CD4-positive, alpha-beta T cell treated with Interleukin-12 subunit alpha and Interleukin-12 subunit beta, for 1 hour (primary cell): ENCODE measurements at regions not wholly inside any gene's neighbourhood (a gene's known extent, or its start where the extent isn't known, plus 50 kb on each side); places are given as distances from the start of the nearest gene placed in this dataset.

Source experiments
- DNase-seq: peaks from one replicate; pipeline ENCODE4 v3.0.0-alpha.2; 2020

DNA sequence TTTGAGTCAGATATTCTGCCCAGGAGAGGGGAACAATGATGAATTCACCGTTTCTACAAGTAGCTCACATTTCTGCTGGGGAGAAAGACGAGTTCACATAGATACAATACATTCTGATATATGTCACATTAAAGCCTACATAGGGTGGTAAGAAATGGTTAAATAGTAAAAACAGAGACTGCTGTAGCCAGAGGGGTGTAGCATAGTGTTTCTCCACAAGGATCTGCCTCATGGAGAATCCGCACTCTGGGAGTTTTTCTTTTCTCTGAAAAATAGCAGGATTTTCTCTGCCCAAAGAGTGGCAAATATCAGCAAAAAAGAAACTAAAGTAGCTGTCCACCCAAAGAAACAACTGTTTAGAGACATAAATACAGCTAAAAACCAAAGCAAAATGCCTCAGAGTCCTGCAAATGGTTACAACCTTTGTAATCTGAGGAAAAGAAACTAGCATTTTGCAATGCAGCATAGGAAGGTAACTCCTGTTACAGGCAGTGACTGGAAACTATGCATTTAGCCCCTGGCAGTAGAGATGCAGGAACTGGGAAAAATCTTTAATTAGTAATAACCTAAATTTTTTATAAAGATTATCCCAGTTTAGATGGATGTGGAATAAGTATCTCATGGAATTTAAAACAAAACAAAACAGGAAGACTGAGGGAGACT lies 1126.7 kb upstream of the ADGRL2 start:
- no peak for DNase-seq

DNA sequence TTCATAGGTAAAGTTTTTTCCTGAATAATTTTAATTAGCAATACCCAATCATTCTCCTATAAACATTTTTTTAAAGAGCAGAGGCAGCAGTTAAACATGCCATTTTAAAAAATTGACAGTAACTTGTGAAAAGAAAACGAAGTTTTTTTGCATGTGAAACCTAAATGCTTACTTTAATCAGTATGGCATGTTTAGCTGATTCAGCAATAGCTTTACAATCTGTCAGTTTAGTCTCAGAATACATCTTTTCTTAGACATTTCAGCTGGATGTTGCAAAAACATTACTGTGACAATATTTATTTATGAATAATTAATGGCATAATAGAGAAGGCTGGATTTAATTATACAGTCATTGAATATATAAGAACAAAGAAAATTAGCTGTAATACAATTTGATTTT lies 1132.4 kb upstream of the ADGRL2 start:
- DNase-seq: no peak

GRCh38 chr1:80666073-80666472 lies 1134.7 kb upstream of the ADGRL2 start:
- no peak for DNase-seq

DNA sequence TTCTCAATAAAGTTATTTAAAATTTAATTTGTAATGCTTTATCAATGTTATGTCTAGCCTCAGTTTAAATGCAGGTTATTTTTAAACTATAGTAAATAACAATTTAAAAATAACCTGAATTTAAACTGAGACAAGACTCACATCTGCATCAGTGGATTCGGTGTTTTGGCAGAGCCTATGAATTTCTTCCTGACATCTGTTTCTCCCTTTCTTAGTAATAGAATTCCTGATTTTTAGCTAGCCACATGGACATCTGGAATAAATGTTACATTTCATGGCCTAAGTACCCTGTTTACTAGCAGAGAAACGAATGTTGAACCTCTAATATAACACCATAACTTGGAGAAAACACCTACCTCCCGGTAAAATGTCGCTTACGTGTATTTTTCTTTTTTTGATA lies 1141.6 kb upstream of the ADGRL2 start:
- no peak for DNase-seq

- DNase-seq: no peak
Measured at GRCh38 chr1:80657707-80658106, 1143.0 kb upstream of the ADGRL2 start.

- no peak for DNase-seq
Measured at GRCh38 chr1:80657044-80657643, 1143.6 kb upstream of the ADGRL2 start.

DNA sequence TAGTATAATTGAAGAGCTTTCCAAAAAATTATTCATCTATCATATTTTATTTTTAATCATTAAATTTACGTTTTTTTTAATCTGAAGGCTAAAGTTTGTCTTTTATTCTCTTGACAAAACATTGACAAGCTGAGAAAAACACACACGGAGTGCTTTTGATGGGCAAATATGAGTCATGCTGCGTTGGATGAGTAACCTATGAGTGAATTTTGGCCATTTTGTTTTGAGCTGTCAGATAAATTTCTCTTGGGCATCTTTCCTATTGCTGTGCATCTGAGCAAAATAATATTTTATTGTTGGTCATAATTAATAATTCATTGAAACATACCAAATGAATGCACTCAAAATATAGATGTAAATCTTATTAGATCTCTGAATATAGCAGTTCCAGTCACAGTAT lies 1144.1 kb upstream of the ADGRL2 start:
- no peak for DNase-seq

DNA sequence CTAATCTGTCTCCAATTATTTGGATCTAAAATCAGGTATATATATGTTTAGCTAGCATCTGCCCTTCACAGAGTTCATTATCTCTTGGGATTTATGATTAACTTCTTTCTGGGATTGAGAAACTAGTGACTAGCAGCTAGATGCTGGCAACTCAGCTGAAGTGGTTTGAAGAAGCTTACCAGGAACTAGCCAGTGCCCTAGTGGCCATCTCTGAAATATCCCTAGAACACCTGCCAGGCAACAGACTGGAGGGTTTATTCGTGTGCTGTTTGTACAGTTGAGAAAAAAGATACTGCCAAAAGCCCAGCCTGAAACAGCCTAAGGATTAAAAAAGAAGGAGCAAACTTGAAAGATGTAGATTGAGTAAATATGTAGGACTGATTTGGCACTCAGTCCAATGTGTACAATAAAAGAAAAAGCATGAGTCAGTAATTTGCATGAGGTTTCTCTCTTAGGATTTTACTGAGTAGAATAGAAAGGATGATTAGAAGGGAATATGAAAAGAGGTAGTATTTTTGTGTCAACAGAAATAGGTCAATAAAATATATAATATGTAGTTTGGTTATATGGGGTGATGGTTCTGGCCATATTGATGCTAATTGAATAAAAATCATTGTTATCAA lies 1144.6 kb upstream of the ADGRL2 start:
- DNase-seq: no peak

DNA sequence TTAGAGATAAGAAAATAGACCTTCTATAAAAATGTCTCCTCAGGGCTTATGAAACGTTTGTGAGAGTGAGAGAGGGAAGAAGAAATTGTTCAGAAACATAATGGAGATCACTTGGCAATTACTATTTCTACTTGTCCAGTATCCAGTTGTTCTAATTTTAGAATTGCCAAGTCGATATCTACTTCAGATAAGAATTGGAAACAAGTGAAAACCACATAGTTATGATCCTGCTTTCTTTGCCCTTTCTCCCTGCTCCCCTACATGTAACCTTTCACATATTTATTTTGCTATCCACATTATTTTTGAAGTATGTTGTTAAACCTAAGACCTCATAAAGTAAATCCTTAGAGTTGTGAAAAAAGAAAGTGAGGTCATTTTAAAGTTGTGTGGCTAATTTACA lies 1154.7 kb upstream of the ADGRL2 start:
- DNase-seq: no peak

- no peak for DNase-seq
Measured at GRCh38 chr1:80645621-80646020, 1155.1 kb upstream of the ADGRL2 start.

GRCh38 chr1:80640978-80641377 lies 1159.8 kb upstream of the ADGRL2 start:
- DNase-seq: no peak

DNA sequence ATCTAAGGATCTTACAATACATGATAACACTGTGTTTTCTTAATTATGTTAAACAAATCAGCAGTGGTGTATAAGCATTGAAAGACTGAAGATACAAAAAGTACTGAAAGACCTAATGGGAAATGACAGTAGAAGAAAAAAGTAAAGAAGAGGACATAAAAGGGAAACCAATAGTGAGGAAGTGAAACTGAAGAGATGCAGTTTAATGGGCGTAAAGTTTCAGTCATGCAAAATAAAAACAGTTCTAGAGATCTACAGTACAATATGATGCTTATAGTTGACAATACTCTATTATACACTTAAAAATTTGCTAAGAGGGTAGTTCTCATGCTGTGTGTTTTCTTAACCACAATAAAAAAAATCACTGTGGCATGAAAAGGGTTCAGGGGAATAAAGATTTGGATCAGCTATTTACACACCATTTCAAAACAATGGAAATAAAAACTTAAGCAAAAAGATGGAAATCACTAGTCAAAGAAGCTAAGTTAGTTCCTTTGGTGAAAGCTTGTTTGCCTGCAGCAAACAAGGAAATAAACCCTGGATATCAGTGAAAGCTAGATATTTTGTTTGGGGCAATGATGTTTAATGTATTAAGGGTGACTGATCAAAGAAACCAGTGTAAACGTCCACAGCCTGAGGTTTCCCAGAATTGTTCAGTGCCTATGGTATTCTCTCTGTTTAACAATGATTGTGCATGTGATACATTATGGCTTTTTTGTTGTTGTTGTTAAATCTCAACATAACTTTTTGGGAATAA lies 1160.8 kb upstream of the ADGRL2 start:
- DNase-seq: no peak

DNA sequence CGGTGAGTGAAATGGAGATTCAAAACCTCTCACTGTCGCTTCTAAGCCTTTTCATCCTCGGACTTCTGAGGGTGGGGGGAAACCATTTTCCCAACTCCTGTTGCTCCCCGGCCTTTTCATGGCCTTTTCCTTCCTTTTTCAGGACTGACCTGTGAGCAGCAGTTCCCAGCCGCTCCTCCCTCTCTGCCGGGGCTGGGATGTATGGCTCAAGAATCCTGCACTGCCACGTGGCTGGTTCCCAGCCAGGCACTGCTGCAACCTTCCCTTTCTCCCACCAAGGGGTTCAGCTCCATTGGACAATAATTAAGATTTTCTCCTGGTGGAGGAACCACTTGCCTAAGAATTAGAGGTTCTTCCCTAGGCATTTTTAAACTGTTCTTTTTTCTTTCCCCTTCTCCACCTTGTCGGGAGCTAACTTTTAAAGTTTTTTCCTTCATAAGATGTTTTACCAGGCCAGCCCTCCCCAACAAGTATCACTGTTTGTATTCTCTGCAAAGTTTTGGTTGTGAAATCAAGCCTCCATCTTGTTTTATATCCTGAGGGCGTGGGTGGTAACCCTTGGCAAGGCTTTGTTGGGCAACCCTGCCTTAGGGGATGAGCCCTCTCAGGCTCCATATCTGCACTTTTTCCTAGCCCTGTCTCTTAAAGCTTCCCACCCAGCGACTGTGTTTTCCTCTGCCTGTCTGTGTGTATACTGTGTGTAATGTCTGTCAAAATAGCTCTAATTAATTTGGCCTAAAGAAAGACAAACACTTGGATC lies 1166.6 kb upstream of the ADGRL2 start:
- DNase-seq: no peak

GRCh38 chr1:80632284-80632683 lies 1168.5 kb upstream of the ADGRL2 start:
- DNase-seq: no peak

DNA sequence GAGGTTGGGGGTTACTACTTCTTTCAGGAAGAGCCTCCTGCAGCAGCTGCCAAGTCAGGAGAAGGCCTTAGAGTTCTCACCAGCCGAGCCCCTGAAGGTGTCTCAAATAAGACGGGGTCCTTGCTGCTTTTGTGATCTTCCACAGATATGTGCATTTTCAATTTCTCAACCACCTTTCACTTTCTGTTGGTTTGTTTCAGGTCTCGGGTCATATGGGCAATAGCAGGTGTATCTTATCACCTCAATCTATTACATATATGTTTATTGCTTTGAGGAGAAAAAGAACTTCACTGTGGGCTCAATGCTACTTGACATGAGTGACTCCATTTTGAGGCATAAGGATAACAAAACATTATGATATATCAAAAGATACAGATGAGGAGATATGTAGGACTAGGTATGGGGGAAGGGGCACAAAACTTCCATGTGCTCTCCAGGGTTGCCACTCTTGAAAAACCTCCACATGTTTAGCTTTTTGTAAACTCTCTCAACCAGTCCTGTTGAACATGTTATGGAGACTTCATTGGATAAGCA lies 1171.4 kb upstream of the ADGRL2 start:
- no peak for DNase-seq

GRCh38 chr1:80624682-80625081 lies 1176.1 kb upstream of the ADGRL2 start:
- no peak for DNase-seq

GRCh38 chr1:80607064-80607463 lies 1193.7 kb upstream of the ADGRL2 start:
- DNase-seq: no peak

DNA sequence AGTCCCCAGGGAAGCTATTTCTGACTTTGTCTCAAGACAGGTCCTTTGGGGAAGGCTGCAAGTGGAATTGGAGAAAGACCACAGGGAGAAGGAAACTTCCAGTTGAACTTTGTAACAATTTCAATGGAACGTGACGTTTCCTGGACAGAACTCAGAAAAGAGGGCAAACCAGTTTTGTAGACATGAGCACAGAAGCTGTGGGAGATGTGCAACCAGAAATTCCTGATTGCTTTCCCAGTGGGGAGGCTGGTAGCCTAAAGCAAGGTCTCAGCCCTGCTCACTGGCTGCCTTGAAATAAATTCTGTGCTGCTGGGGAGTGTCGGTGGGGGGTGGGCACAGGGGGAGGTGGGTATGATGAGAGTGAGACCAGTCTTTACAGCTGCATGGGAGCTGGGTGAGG lies 1206.7 kb upstream of the ADGRL2 start:
- DNase-seq: no peak

DNA sequence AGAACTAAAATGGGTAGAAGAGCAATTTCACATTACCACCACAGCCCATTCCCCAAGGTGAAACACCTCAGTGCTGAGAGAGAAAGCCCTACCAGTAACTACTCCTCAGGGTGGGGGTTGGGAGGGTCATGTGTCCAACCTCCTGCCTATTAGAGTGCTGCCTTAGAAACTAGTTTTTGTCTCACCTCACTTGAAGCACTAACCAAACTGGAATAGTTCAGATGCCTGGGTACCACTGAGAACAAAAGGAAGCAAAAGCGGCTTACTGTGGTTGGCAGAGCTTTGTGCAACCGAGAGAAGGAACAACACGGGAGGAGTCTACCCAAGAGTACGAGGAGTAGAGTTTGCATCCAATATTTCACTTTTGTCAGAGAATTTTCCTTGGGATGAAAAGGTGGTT lies 1207.5 kb upstream of the ADGRL2 start:
- DNase-seq: no peak

DNA sequence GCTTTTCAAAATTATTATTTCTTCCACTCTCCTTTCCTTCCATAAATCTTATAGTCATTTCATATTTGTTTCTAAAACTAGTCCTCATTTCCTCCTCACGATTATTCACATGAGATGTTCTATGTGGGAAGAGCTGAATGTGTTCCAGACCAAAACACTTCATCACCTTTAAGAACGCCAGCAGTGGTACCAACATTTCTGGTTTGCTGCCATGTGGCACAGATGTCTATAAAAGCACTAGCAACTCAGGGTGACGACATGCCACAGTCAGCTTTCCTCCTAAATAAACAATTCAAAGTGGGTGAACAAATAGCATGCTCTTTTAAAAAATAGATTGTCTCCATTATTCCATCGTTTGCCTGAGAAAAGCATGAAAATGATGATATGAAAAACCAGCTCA lies 1217.8 kb upstream of the ADGRL2 start:
- no peak for DNase-seq

GRCh38 chr1:80579055-80579454 lies 1221.7 kb upstream of the ADGRL2 start:
- DNase-seq: no peak

GRCh38 chr1:80566867-80567266 lies 1233.9 kb upstream of the ADGRL2 start:
- DNase-seq: no peak

DNA sequence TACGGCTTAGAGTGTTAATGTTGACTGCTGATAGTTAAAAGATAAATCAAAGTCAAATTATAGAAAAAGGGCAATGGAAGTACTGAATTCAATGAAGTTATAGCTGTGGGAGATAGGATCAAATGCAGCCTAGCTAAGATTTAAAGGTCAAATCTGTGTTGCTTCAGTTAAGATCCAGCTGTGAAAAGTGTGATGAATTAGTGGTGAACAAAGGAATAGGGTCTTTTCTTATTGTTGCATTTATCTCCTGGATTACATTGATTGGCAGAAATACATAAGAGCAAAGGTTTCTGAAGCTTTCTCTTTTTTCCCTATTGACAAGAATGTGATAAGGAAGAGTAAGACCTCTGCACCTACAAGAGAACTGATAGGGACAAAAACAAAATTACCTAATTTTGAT lies 1234.6 kb upstream of the ADGRL2 start:
- DNase-seq: no peak
